Mesenchymal stem cell (in vitro differentiated cells and primary cell): ENCODE measurements at regions not wholly inside any gene's neighbourhood (a gene's known extent, or its start where the extent isn't known, plus 50 kb on each side); places are given as distances from the start of the nearest gene placed in this dataset.

Experiments used
- DNase-seq: peaks from one replicate; pipeline ENCODE4 v3.0.0-alpha.2; 2013
- H2AFZ ChIP-seq: one replicate; pipeline ENCODE4 v1.6.1; 2013; ENCODE audit warnings: low read depth, mild to moderate bottlenecking, control low read depth, inconsistent platforms, low read length, moderate library complexity
- H2AK5ac ChIP-seq: 2 replicates; pipeline ENCODE4 v1.6.1; 2013; ENCODE audit warnings: low read length, moderate library complexity, mild to moderate bottlenecking, inconsistent platforms; ENCODE audit not compliant: severe bottlenecking
- H2BK120ac ChIP-seq: one replicate; pipeline ENCODE4 v1.6.1; 2013; ENCODE audit warnings: low read depth, mild to moderate bottlenecking, inconsistent platforms, low read length, moderate library complexity
- H2BK12ac ChIP-seq, 2 experiments: one replicate each; pipeline ENCODE4 v1.6.1; 2013; ENCODE audit warnings: inconsistent platforms in 2 of 2, low read length in 2 of 2, mild to moderate bottlenecking in 2 of 2, moderate library complexity in 2 of 2, control low read depth in 1 of 2
- H2BK15ac ChIP-seq: one replicate; pipeline ENCODE4 v1.6.1; 2013; ENCODE audit warnings: mild to moderate bottlenecking, low read depth, inconsistent platforms; ENCODE audit not compliant: poor library complexity, severe bottlenecking
- H2BK5ac ChIP-seq: 2 replicates; pipeline ENCODE4 v1.6.1; 2013; ENCODE audit warnings: low read depth, mild to moderate bottlenecking, low read length, control low read depth, inconsistent platforms; ENCODE audit not compliant: poor library complexity, severe bottlenecking
- H3K14ac ChIP-seq, 2 experiments: one replicate each; pipeline ENCODE4 v1.6.1; 2013; ENCODE audit warnings: inconsistent platforms in 2 of 2, low read length in 2 of 2, control low read depth in 1 of 2, mild to moderate bottlenecking in 1 of 2, moderate library complexity in 1 of 2
- H3K18ac ChIP-seq, 2 experiments: one replicate each; pipeline ENCODE4 v1.6.1; 2013; ENCODE audit warnings: inconsistent platforms in 2 of 2, low read length in 2 of 2, control low read depth in 1 of 2, low read depth in 1 of 2, mild to moderate bottlenecking in 1 of 2
- H3K23ac ChIP-seq, 2 experiments: one replicate each; pipeline ENCODE4 v1.6.1; 2013; ENCODE audit warnings: inconsistent platforms in 2 of 2, low read length in 2 of 2, mild to moderate bottlenecking in 2 of 2, moderate library complexity in 2 of 2, control low read depth in 1 of 2
- H3K27ac ChIP-seq: 2 replicates; pipeline ENCODE4 v1.5.1; 2013; ENCODE audit warnings: mild to moderate bottlenecking, moderate library complexity, low read length, control low read depth, inconsistent platforms; ENCODE audit not compliant: poor library complexity, severe bottlenecking
- H3K27me3 ChIP-seq, 2 experiments: 2 replicates each; pipeline versions ENCODE4 v1.6.1 to v1.7.0; 2013; ENCODE audit warnings: low read length in 2 of 2, mild to moderate bottlenecking in 2 of 2, moderate library complexity in 2 of 2, control low read depth in 1 of 2, inconsistent platforms in 1 of 2; ENCODE audit not compliant: control insufficient read depth in 1 of 2, insufficient read depth in 1 of 2
- H3K36me3 ChIP-seq, 2 experiments: 2 replicates each; pipeline versions ENCODE4 v1.6.1 to v1.7.0; 2013; ENCODE audit warnings: low read length in 2 of 2, control low read depth in 1 of 2, inconsistent platforms in 1 of 2, low read depth in 1 of 2, mild to moderate bottlenecking in 1 of 2; ENCODE audit not compliant: insufficient read depth in 2 of 2, control insufficient read depth in 1 of 2
- H3K4ac ChIP-seq, 2 experiments: one replicate each; pipeline ENCODE4 v1.6.1; 2013; ENCODE audit warnings: inconsistent platforms in 2 of 2, low read length in 2 of 2, mild to moderate bottlenecking in 2 of 2, moderate library complexity in 2 of 2, control low read depth in 1 of 2, low read depth in 1 of 2
- H3K4me1 ChIP-seq: 2 replicates; pipeline ENCODE4 v1.6.1; 2013; ENCODE audit warnings: low read depth, low read length, control low read depth; ENCODE audit not compliant: control insufficient read depth, insufficient read depth
- H3K4me2 ChIP-seq: 2 replicates; pipeline ENCODE4 v1.6.1; 2013; ENCODE audit warnings: low read length, mild to moderate bottlenecking, inconsistent platforms; ENCODE audit not compliant: poor library complexity, severe bottlenecking
- H3K4me3 ChIP-seq, 2 experiments: 2 replicates each; pipeline versions ENCODE4 v1.5.1 to v1.7.0; 2013; ENCODE audit warnings: low read length in 2 of 2, mild to moderate bottlenecking in 2 of 2, control low read depth in 1 of 2, low read depth in 1 of 2; ENCODE audit not compliant: insufficient read depth in 1 of 2
- H3K79me1 ChIP-seq: replicated peaks from 2 replicates; pipeline ENCODE4 v1.6.1; 2013; ENCODE audit warnings: mild to moderate bottlenecking, control low read depth, low read length, inconsistent platforms; ENCODE audit not compliant: poor library complexity, severe bottlenecking
- H3K9ac ChIP-seq: 2 replicates; pipeline ENCODE4 v1.7.0; 2013; ENCODE audit warnings: mild to moderate bottlenecking, low read length, moderate library complexity
- H3K9me3 ChIP-seq: 2 replicates; pipeline ENCODE4 v1.7.0; 2013; ENCODE audit warnings: mild to moderate bottlenecking, low read length; ENCODE audit not compliant: control insufficient read depth
- H4K8ac ChIP-seq: one replicate; pipeline ENCODE4 v1.6.1; 2013; ENCODE audit warnings: inconsistent platforms, mild to moderate bottlenecking, low read length, moderate library complexity
- H4K91ac ChIP-seq: one replicate; pipeline ENCODE4 v1.6.1; 2013; ENCODE audit warnings: mild to moderate bottlenecking, low read length, inconsistent platforms
- WGBS: methylation state at CpG from one replicate; pipeline ENCODE4 v1.1.7; 2013; ENCODE audit warnings: mixed read lengths; 5-methylcytosine and 5-hydroxymethylcytosine counted together

DNA sequence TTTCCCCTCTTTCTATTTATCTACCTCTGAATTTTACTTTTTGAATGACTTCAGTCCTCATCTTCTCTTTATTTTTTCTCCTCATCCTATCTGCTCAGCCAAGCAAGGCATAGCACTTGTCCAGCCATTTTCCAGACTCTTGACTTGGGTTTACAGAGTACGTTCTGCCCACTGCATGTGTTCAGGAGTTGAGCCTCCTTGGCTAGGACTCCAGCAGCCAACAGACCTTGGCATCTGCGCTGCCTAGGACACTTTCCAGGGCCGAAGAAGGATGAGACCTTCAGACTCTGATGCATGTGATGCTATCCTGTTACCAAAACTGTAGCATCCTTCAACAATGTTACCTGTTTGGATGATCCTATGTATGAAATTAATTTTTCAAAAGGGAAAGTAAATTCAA, 59.7 kb downstream of the HES1 start:
- 96% methylated on average over 3 of the region's 3 CpGs for WGBS
- no peaks in the 10 kb centered on the region for H3K4me1 ChIP-seq

DNA sequence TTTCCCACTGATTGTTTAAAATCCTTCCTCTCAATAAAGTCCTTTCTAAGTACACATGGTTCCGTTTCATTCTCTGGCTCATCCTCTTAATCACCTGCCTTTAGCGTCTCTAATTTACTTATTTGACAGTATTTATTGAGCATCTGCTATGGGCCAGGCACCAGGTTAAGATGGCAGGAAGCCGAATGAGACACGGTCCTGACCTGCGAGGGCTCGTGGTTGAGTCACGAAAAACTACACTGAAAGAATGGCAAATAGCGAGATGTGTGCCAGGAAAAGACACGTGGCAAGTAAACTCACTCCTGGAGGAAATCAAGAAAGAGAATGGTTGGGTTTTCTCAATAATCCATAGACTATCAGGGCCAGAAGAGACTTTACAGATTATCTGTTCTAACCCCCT, 60.9 kb downstream of the HES1 start:
- no peak for DNase-seq
- no peak overlapping the region for H3K4ac ChIP-seq
- no peak overlapping the region for H2BK12ac ChIP-seq
- no peak overlapping the region for H2AFZ ChIP-seq
- H3K18ac ChIP-seq, result no peak overlapping the region
- WGBS, result 90% methylated on average over 9 of the region's 9 CpGs
- no peak overlapping the region for H3K27ac ChIP-seq
- no peak overlapping the region for H3K4me3 ChIP-seq
- no peak overlapping the region for H3K23ac ChIP-seq
- H2BK120ac ChIP-seq, result no peak overlapping the region
- no peak overlapping the region for H3K4me2 ChIP-seq
- no peaks in the 10 kb centered on the region for H3K4me1 ChIP-seq
- H3K9me3 ChIP-seq, result no peaks in the 10 kb centered on the region
- H2BK5ac ChIP-seq, result no peak overlapping the region
- H4K8ac ChIP-seq, result no peak overlapping the region
- H4K91ac ChIP-seq, result no peak overlapping the region
- peaks cover 38 to 59% of the 10 kb centered on the region in 2 experiments for H3K27me3 ChIP-seq
- H3K36me3 ChIP-seq, result no peaks in the 10 kb centered on the region
- H3K9ac ChIP-seq, result no peak overlapping the region
- H3K14ac ChIP-seq, result no peak overlapping the region
- no peaks in the 10 kb centered on the region for H3K79me1 ChIP-seq
- no peak overlapping the region for H2AK5ac ChIP-seq
- no peak overlapping the region for H2BK15ac ChIP-seq

More for the DNA sequence above, 59.7 kb downstream of the HES1 start:
- Histone ChIP-seq H3K27ac (no peak overlapping the region), H3K18ac (no peak overlapping the region), H2BK120ac (no peak overlapping the region), H3K36me3 (no peaks in the 10 kb centered on the region), H2AK5ac (no peak overlapping the region), H3K4me3 (no peak overlapping the region), H3K9ac (no peak overlapping the region), H2AFZ (no peak overlapping the region), H3K9me3 (no peaks in the 10 kb centered on the region), H4K91ac (no peak overlapping the region), H3K4ac (no peak overlapping the region), H3K79me1 (no peaks in the 10 kb centered on the region), H3K27me3 (peaks cover 33 to 55% of the 10 kb centered on the region in 2 experiments), H2BK5ac (no peak overlapping the region), H3K23ac (no peak overlapping the region), H2BK15ac (no peak overlapping the region), H2BK12ac (no peak overlapping the region), H4K8ac (no peak overlapping the region), H3K14ac (no peak overlapping the region), H3K4me2 (no peak overlapping the region)
- DNase-seq, result no peak

DNA sequence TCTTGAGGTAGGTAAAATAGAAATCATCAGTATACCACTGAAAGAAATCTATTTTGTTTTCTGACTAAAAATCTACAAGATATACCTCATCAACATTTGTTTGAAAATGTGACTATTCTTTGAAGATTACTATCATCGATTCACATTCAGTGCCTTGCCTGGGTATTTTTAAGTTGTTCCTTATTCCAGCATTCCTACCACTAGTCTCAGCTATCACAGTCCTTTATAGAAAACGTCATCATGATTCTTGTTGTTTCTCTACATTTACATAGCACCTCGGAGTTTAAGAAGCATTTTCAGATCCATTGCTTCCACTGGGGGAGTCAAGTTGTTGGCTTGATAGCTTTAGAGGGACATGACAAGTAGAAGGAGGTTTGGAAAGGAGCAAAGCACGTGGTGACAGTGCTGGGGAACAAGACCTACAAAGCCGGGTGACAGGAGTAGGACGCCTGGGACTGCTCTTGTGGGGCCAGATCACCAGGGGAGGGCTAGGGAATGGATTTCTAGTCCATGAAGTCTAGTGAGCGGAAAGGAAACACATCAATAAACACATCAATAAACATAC, 61.5 kb downstream of the HES1 start:
- no peak overlapping the region for H3K9ac ChIP-seq
- no peak for DNase-seq
- peak overlapping the region in 1 of 2 experiments; percentile 7 for H2BK12ac ChIP-seq
- H3K4me1 ChIP-seq, result no peaks in the 10 kb centered on the region
- H3K36me3 ChIP-seq, result no peaks in the 10 kb centered on the region
- H3K4me2 ChIP-seq, result no peak overlapping the region
- H2BK15ac ChIP-seq, result peak overlapping the region; percentile 33
- H3K27ac ChIP-seq, result no peak overlapping the region
- no peak overlapping the region for H3K14ac ChIP-seq
- H3K79me1 ChIP-seq, result no peaks in the 10 kb centered on the region
- no peak overlapping the region for H2BK120ac ChIP-seq
- no peak overlapping the region for H3K23ac ChIP-seq
- WGBS, result 80% methylated on average over 7 of the region's 7 CpGs
- H3K4ac ChIP-seq, result no peak overlapping the region
- H4K8ac ChIP-seq, result no peak overlapping the region
- no peak overlapping the region for H2AFZ ChIP-seq
- H3K18ac ChIP-seq, result no peak overlapping the region
- H4K91ac ChIP-seq, result no peak overlapping the region
- H3K9me3 ChIP-seq, result no peaks in the 10 kb centered on the region
- H2AK5ac ChIP-seq, result no peak overlapping the region
- H3K27me3 ChIP-seq, result peaks cover 41 to 60% of the 10 kb centered on the region in 2 experiments
- no peak overlapping the region for H3K4me3 ChIP-seq
- no peak overlapping the region for H2BK5ac ChIP-seq

DNA sequence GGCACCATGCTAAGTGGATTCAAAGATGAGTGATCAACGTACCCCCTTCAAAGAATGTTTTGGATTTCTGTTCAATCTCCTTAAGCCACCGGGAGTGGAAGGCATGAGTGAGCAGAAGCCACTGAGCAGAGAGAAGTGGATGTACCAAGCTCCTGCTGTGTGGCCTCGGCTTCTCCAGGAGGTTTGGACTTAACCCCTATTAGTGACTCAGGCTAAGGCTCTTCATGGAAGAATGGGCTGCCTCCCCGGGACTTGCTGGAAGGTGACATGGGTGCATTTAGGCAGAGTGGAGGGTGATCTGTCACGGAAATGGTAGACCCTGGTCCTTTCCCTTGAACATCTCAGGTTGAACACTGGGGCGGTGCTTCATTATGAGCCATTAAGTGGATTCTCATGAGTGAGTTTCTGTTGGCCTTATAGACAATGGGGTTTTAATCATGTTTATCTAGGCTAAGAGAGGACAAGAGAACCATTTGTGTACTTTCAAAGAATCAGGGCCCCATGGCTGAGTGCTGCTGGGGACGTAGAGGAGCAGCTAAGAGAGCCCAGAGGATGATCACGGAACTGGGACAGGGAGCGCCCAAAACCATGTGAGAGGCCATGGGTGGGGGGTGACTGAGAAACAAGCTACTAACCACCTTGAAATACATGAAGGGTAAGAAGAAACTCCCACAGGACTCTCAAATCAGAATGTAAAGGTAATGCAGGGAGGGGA, 62.2 kb downstream of the HES1 start:
- H3K4me3 ChIP-seq, result no peak overlapping the region

More for the DNA sequence above, 62.2 kb downstream of the HES1 start:
- Histone ChIP-seq H3K27me3 (peaks cover 41 to 66% of the 10 kb centered on the region in 2 experiments), H3K79me1 (no peaks in the 10 kb centered on the region), H3K18ac (no peak overlapping the region), H3K27ac (no peak overlapping the region), H3K9me3 (no peaks in the 10 kb centered on the region), H4K8ac (no peak overlapping the region), H2BK5ac (no peak overlapping the region), H2AFZ (no peak overlapping the region), H2BK120ac (no peak overlapping the region), H3K4me2 (no peak overlapping the region), H3K9ac (no peak overlapping the region), H4K91ac (no peak overlapping the region), H3K4ac (no peak overlapping the region), H3K36me3 (no peaks in the 10 kb centered on the region), H3K14ac (no peak overlapping the region), H2BK12ac (no peak overlapping the region), H2BK15ac (no peak overlapping the region), H3K4me1 (no peaks in the 10 kb centered on the region), H2AK5ac (no peak overlapping the region), H3K23ac (no peak overlapping the region)
- DNase-seq, result no peak
- WGBS, result 93% methylated on average over 9 of the region's 9 CpGs
